HG02943 (cell line): ENCODE measurements at regions not wholly inside any gene's neighbourhood (a gene's known extent, or its start where the extent isn't known, plus 50 kb on each side); places are given as distances from the start of the nearest gene placed in this dataset.
"Not testable (repeated sequence)": the region's sequence is repeated elsewhere in the genome, so short reads cannot be mapped to it uniquely, and the experiment has no call there.

Experiments
- ATAC-seq: cut with Tn5 transposase; IDR thresholded peaks from one replicate; pipeline ENCODE4 v1.9.1; 2021; ENCODE audit warnings: mild to moderate bottlenecking, low read depth, moderate library complexity; ENCODE audit not compliant: unreplicated experiment

DNA sequence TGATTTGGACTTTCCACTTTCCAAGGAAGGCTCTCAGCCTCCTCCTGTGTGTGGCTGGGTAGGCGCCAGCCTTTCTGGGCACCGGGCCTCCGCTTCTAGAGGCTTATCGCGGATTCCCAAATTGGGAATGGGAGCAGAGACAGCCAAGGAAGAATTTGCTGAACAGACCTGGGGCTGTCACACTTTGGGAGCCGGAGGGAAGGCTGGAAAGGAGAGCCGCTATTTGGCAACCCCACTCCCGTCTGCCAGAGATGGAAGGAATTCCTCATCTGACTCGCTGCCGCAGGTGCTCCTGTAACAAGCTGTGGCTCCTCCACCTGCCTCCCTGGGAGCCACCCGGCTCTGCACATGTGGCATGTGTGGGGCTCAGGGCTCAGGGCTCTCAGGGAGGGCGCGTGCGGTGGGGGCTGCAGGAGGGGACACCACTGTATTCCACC lies 50.8 kb upstream of the ECHDC3 start:
- no peak for ATAC-seq

DNA sequence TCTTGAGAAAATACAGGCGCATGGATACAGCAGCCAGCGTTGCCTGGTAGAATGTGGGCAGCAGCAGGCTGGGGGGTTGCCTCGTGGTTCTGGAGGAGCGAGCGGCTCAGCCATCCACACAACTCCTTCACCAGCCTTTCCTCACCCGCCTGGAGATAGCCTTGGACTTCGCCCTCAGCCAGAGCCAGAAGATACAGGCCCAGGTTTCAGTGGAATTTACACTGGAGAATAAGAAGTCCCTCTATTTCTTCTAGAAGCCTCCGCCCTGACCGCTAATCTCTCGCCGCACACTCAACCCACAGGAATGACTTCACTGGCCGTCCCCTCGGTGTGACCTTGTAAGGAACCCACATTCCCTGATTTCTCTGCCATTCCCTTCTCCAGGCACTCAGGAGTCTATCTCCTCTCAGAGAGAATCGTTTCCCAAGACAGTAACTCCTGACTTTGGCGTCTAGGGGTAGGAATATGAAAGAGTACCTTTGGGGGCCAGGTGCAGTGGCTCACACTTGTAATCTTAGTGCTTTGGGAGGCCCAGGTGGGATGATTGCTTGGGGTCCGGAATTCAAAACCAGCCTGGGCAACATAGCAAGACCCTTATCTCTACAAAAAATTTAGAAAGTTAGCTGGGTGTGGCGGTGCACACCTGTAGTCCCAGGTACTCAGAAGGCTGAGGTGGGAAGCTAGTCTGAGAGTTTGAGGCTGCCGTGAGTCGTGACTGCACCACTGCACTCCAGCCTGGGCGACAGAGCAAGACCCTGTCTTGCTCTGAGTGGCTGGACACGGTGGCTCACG lies 52.0 kb upstream of the ECHDC3 start:
- ATAC-seq = no peak

- not testable (repeated sequence) for ATAC-seq
These were observed 53.8 kb upstream of the ECHDC3 start for GRCh38 chr10:11688448-11688795.

GRCh38 chr10:11687779-11688447 lies 54.3 kb upstream of the ECHDC3 start:
- no peak for ATAC-seq

GRCh38 chr10:11687357-11687771 lies 54.8 kb upstream of the ECHDC3 start:
- ATAC-seq = no peak

DNA sequence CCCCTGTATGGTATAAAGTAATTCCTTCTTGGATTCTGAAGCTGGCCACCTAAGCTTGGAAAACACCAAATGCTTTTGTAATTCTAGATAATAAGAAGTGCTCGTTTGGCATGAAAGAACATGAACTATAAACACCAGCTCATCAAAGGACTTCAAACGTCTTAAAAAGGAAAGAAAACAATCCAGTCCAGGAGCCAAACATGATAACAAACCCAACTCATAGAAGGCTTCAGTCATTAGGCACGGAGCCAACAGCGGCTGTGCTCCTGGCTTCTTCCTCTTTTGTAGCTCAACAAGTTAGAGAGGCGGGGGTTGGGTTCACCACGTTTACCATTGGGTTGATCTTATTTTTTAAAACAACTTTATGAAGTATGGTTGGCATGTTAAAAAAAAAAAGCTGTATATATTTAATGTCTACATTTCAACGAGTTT lies 56.4 kb upstream of the ECHDC3 start:
- no peak for ATAC-seq

DNA sequence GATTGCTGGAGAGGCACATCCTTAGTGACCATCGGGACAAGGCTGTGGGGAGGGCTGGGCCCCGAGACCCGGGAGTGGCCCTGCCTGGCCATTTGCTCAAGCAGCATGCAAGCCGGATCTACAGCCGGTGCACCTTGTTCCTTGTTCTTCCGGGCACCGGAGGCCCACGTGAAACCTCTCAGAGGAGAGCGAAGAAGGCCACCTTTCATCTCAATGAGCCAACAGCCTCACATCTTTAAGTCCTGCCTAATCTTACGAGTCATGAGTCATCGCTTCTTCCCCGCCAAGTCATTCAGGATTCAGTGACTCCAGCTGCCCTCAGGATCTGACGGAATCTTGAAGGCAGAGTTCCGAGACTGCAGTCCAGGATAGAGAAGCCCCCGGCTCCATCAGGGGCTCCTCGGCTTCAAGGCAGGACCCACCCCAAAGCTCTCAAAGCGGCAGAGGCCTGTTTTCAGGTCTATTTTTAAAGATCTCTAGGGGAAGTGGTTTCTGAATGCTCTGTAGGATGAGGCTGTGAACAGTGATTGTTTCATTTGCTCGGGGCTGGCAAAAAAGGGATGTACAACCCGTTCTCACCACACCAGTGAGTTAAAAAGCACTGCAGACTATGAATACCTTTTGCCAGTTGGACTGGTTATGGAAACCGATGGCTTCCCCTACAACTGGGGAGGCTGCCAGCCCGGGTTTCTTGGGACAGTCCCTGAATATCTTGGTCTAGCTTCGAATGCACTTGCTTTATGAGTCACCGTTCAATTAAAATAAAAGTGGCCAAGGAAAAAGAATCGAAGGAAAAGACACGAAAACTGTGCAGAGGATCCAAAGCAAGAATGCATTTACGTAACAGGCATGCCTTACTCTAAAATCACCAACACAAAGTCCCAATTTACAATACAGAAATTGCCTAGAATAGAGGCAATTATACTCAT lies 57.2 kb upstream of the ECHDC3 start:
- ATAC-seq = peak; percentile 72

- peak; percentile 20 for ATAC-seq
These were observed 57.9 kb upstream of the ECHDC3 start for GRCh38 chr10:11684341-11684716.

DNA sequence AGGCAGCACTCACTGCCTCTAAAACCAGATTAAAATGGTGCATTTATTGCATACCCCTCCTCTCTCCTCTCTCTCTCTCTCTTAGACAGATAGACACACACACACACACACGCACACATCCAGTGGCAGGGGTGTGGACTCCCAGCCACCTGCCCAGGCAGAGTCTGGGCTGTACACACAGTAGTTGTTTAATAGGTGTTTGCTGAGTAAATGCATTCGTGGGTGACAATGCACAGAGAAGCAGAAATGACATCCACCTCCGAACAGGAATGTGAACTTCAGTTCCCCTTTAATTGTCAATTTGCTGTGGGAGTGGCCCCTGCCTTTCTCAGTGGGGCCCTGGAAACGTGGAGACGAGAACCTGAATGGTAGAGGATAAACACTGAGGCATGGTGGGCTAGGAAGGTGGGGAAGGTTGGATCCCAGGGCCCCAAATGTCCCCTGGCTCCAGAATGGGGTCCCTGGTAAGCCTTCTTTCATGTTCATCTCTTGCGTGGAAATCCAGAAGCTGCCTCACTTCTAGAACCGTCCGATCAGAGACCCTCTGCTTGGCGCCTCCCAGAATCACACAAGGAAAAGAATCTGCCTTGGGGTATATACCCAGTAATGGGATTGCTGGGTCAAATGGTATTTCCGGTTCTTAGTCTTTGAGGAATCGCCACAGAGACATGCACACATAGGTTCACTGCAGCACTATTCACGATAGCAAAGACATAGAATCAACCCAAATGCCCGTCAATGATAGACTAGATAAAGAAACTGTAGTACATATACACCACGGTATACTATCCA lies 58.5 kb upstream of the ECHDC3 start:
- ATAC-seq = no peak

DNA sequence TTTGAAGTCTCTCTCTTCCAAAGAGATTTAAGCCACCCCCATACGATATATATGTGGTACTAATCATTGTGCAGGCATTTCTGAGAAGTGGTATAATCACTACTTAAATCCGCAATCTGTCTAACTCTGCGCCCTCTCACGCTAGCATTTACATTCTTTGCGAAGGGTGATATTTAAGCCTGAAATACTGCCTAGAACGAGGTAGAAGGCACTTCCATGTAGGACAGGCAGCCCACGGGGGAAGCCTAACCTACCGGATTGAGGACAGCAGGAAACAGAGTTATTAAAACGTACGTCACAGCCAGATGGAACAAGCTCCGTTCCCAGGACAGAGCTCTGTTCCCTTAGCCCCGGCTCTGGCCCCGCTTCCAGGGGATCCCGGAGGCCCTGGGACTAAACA lies 59.3 kb upstream of the ECHDC3 start:
- ATAC-seq = no peak

GRCh38 chr10:11682267-11682683 lies 59.9 kb upstream of the ECHDC3 start:
- no peak for ATAC-seq

- ATAC-seq = no peak
These were observed 61.7 kb upstream of the ECHDC3 start for GRCh38 chr10:11680496-11680895.

DNA sequence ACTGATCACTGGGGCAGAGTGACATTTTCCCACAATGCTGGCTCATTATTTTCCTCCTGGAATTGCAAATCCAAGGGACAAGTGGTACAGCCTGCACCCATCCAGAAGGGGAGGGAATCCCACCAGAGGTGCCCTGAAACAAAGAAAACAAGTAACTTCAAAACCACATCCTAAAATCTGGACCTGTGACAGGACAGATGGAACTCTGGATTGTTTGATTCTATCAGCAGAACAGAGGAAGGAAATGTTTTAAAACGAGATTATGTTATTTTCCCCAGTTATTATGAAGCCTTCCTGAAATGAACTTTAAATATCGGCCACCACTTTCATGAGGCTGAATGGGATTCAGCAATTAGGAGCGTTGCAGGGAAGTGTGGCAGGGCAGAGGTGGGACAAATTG lies 62.2 kb upstream of the ECHDC3 start:
- no peak for ATAC-seq

DNA sequence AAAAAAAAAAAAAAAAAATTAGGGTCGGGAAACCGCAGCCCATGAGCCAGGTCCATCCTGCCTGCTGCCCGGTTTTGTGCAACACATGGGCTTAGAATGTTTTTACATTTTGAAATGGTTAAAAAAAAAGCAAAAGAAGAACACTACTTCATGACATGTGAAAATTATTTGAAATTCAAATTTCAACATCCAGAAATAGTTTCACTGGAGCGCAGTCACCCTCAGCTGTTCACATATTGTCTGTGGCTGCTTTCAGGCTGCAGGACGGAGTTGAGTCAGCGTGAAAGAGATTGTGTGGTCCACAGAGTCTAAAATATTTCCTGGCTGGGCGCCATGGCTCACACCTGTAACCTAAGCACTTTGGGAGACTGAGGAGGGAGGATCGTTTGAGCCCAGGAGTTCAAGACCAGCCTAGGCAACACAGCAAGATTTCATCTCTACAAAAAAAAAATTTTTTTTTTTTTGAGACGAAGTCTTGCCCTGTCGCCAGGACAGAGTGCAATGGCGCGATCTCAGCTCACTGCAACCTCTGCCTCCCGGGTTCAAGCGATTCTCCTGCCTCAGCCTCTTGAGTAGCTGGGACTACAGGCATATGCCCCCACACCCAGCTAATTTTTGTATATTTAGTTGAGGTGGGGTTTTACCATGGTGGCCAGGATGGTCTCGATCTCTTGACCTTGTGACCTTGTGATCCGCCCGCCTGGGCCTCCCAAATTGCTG lies 63.9 kb upstream of the ECHDC3 start:
- peak; percentile 86 for ATAC-seq

DNA sequence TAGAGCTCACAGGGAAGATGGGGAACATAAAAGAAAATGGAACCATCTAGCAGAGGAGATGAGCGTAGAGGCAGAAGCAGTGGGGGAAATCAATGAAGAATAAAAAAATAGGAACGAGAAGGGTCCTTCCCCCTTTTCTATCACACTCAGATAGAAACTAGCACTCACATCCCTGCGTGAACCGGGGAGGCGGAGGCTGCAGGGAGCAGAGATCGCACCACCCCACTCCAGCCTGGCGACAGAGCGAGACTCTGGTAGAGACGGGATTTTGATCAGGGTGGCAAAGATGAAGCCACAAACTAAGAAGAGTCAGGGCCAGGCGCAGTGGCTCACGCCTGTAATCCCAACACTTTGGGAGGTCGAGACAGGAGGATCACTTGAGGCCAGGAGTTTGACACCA lies 64.7 kb upstream of the ECHDC3 start:
- peak; percentile 16 for ATAC-seq

- no peak for ATAC-seq
These were observed 62.2 kb upstream of the USP6NL start for GRCh38 chr10:11673346-11674280.

GRCh38 chr10:11672836-11673235 lies 61.4 kb upstream of the USP6NL start:
- ATAC-seq = no peak

DNA sequence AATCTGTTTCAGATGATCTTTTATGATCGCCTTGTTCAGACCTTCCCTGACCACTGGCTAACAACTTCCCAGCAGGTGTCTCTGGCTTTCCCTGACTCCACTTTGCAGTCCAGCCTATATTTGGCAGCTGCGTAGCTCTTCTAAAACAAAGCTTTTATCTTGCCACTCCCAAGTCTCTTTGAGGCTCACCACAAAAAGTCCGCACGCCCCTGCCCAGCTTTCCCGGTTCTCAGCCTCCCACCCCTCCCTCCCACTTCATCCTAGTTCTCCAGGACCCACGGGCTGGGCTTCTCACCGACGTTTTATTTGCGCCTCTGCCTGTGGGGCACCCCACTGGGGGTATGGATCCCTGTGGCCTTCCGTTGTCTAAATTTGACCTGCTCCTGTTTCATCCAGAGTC lies 58.9 kb upstream of the USP6NL start:
- no peak for ATAC-seq
